ENCODE measurements at regions not wholly inside any gene's neighbourhood (a gene's known extent, or its start where the extent isn't known, plus 50 kb on each side); places are given as distances from the start of the nearest gene placed in this dataset.

DNA sequence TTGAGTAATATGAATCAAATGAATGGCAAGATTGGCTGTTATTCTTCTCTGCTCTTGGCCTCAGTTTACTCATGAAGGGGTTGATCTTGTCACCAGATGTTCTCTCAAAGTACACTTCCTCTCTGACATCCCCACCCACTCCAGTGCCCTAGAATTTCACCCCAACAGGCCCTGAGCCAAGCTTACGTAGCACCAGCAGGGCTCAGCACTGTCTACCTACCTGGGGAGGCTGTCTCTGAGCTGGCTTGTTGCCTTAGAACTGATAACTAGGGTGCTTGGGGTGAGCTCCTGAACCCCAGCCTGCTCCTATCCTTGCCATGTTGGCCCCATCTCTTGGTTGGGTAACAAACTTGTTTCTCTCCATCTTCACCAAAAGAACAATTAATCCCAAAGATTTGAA is 159.1 kb upstream of the USP24 start:
- no peak overlapping the region for H3K4me2 ChIP-seq (ENCODE audit: low read depth, low read length)
- no peaks in the 10 kb centered on the region for H3K9me3 ChIP-seq (ENCODE audit: low read length)
- no TSS peak for BruUV-seq (replicated peaks)
- intact Hi-C loops (cut with micrococcal nuclease; ENCODE audit: unreplicated experiment) (no loop called here), in situ Hi-C loops (cut with HindIII; ENCODE audit: extremely low pct_ligation_motif_present, low pct_unique_long_range_greater_than_20kb) (loop anchor here (10.0 kb wide), 1 partner anchor 1211 kb away; no protein-coding TSS in a partner anchor)
- no peak overlapping the region for H3K9ac ChIP-seq (ENCODE audit: insufficient read depth, low read depth, low read length)
- CTCF ChIA-PET (ENCODE audit: low intra/inter-chr PET ratio, low total read pairs), result interaction anchor here (1.9 kb wide), 1 partner anchor 1211 kb away, joined by 4 read pairs; no protein-coding TSS in a partner anchor
- H3K27ac ChIP-seq (ENCODE audit: extremely low read length, insufficient read depth, low read length), result no peak overlapping the region
- no peaks in the 10 kb centered on the region for H4K20me1 ChIP-seq (ENCODE audit: insufficient read depth, low read length)
- no peak for DNase-seq (ENCODE audit: low spot score)
- H3K36me3 ChIP-seq (replicated peaks in 1 of 2; ENCODE audit: control insufficient read depth in 1 of 2, insufficient read depth in 2 of 2, low read length in 2 of 2), result no peaks in the 10 kb centered on the region
- 77% methylated on average over 1 of the region's 1 CpG for WGBS (ENCODE audit: low lambda C conversion rate)
- H3K4me1 ChIP-seq (ENCODE audit: insufficient read depth, low read length), result no peaks in the 10 kb centered on the region
- FAIRE-seq, result no peak
- POLR2A ChIA-PET, result no interaction called here
- no peak for TF ChIP-seq RBM39 (IDR thresholded peaks at IDR 0.05; ENCODE audit: low read depth, low read length, poor library complexity, severe bottlenecking)
- TF ChIP-seq NAIF1 (CRISPR knock-in tag; IDR thresholded peaks at IDR 0.05; ENCODE audit: borderline replicate concordance), result no peak
- TF ChIP-seq SMAD9 (CRISPR knock-in tag; IDR thresholded peaks at IDR 0.05), result no peak
- no peak for TF ChIP-seq CHD2 (IDR thresholded peaks at IDR 0.05; ENCODE audit: low read depth, low read length)
- TF ChIP-seq GTF2F1 (IDR thresholded peaks at IDR 0.05; ENCODE audit: low read length), result no peak
- TF ChIP-seq MEIS2 (CRISPR knock-in tag; IDR thresholded peaks at IDR 0.05), result no peak
- TF ChIP-seq, protein P1, sequence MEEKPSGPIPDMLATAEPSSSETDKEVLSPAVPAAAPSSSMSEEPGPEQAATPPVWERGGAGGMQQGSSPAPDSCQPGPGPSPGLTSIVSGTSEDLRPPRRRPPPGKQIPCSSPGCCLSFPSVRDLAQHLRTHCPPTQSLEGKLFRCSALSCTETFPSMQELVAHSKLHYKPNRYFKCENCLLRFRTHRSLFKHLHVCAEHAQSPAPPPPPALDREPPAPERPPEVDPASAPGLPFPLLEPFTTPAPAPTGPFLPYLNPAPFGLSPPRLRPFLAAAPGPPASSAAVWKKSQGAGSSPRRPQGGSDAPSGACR (CRISPR knock-in tag; IDR thresholded peaks at IDR 0.05), result no peak
- TF ChIP-seq ZNF143 (CRISPR knock-in tag; IDR thresholded peaks at IDR 0.05), result no peak
- no peak for TF ChIP-seq WIZ (CRISPR knock-in tag; IDR thresholded peaks at IDR 0.05)
- TF ChIP-seq NRL (CRISPR knock-in tag; IDR thresholded peaks at IDR 0.05; ENCODE audit: borderline replicate concordance), result no peak
- TF ChIP-seq, protein P2, sequence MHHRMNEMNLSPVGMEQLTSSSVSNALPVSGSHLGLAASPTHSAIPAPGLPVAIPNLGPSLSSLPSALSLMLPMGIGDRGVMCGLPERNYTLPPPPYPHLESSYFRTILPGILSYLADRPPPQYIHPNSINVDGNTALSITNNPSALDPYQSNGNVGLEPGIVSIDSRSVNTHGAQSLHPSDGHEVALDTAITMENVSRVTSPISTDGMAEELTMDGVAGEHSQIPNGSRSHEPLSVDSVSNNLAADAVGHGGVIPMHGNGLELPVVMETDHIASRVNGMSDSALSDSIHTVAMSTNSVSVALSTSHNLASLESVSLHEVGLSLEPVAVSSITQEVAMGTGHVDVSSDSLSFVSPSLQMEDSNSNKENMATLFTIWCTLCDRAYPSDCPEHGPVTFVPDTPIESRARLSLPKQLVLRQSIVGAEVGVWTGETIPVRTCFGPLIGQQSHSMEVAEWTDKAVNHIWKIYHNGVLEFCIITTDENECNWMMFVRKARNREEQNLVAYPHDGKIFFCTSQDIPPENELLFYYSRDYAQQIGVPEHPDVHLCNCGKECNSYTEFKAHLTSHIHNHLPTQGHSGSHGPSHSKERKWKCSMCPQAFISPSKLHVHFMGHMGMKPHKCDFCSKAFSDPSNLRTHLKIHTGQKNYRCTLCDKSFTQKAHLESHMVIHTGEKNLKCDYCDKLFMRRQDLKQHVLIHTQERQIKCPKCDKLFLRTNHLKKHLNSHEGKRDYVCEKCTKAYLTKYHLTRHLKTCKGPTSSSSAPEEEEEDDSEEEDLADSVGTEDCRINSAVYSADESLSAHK (CRISPR knock-in tag; IDR thresholded peaks at IDR 0.05; ENCODE audit: borderline replicate concordance), result no peak
- no peak for TF ChIP-seq SATB2 (CRISPR knock-in tag; IDR thresholded peaks at IDR 0.05)
- no peak for TF ChIP-seq PHF5A (CRISPR knock-in tag; IDR thresholded peaks at IDR 0.05; ENCODE audit: low read depth, unreplicated experiment)
- no peak for TF ChIP-seq PLRG1 (conservative IDR thresholded peaks at IDR 0.05)
- TF ChIP-seq ZNF350 (CRISPR knock-in tag; IDR thresholded peaks at IDR 0.05; ENCODE audit: borderline replicate concordance, low read depth), result no peak
- no peak for TF ChIP-seq SSRP1 (CRISPR knock-in tag; IDR thresholded peaks at IDR 0.05)
- no peak for ATAC-seq
- H2AFZ ChIP-seq (ENCODE audit: low read length), result no peak overlapping the region
- no peaks in the 10 kb centered on the region for H3K27me3 ChIP-seq (ENCODE audit: control insufficient read depth in 1 of 2, insufficient read depth in 2 of 2, low read length in 2 of 2)
- H3K4me3 ChIP-seq (replicated peaks in 1 of 3; ENCODE audit: insufficient read depth in 1 of 3, low read depth in 2 of 3, low read length in 3 of 3), result no peak overlapping the region
- H3K79me2 ChIP-seq (ENCODE audit: insufficient read depth, low read length), result no peaks in the 10 kb centered on the region
